Endometrium (tissue), 2 donors: ENCODE measurements at regions not wholly inside any gene's neighbourhood (a gene's known extent, or its start where the extent isn't known, plus 50 kb on each side); places are given as distances from the start of the nearest gene placed in this dataset.
A peak's percentile ranks its signal among the peaks of the same experiment; 100 is the strongest.

ENCODE experiments used
- FAIRE-seq: peaks from 2 replicates; lab custom pipeline; 2012; peaks lifted over from hg19 to GRCh38; lab: Jason Lieb, UNC
- donor health status: control.
- donor health status: control.

DNA sequence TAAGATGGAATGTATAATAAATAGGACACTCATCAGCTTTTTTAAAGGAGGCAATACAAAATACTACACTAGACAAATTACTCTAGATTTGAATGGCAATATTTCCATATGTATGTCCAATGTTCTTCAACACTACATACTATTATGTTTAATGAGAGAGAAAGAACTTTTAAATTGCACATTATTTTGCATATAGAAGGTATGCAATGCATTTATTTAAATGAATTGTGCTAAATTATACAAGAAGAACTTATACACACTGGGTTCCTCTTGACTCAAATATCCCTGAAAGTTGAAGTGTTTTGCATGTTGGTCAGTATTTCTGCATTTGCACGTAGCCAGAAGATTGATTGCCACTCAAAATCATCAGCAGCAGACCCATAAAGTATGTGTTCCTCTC, 839.6 kb downstream of the ADGRL2 start:
- FAIRE-seq: no peak

DNA sequence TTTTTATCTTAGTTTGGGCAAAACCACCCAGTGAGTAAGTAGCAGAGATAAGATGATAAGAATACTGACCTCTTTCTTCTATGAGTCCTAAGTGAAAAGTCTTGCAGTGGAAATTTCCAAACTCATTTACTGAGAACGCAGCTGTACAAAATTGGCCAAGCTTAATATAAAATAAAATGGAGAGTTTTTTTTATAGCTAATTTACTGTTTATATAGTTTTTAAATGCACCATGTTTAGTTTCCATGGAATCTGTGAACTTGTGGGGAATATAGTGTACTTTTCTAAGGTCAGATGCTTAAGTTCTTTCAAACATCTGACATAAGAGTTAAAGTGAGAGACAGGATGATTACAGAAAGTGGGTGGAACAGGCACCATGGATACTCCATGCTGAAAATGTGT, 833.5 kb downstream of the ADGRL2 start:
- no peak for FAIRE-seq

DNA sequence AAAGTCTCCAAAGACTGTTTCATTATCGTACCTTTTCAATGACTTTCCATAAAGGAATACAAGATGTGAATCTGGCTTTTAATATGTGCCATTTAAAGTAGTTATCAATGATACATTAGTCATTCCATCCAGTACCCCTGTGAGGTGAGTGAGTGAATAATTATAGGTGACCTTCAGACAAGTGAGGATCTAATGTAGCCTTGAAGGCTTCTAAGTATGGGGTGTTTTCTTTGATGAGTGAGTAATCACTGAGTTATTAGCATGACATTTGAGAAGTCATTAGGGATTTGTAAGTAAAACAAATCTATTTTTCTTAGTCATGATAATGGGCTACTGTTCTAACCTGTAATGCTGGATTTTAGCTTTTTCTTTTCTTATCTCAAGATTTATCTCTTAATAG, 831.4 kb downstream of the ADGRL2 start:
- FAIRE-seq: no peak

DNA sequence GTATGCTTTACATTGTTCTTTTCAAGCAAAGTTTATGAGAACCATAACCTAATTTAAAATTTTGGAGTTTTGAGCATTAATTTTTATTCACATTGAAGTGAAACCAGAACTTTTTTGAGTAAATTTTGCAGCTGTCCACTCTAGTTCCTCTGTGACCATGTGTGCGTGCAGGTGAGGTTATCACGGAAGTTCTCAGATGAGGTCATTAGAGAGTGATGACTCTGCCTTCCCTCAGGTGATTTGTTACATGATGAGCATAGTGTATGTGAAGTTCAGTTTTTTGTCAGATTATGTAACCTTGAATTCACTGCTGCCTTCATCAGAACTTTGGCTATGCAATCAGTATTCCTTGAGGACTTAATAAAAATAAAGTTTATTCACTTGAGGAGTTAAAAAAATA, 828.2 kb downstream of the ADGRL2 start:
- no peak for FAIRE-seq

DNA sequence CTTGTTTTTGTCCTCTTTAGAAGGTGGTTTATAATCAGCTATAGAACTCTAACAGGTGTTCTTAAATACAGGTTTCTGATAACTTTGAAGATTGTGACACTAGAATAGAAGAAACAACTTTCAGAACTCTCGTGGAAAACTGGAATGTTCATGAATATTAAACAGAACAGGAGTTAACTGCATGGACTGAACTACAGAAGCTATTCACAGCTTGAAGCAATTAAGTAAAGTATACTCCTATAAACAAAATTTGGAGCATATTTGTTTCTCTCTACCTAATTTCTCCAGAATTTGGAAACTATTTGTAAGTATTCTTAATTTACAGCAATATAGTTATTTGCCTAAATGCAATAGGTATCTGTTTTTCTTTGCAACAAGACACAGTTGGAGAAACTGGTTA, 824.8 kb downstream of the ADGRL2 start:
- no peak for FAIRE-seq

DNA sequence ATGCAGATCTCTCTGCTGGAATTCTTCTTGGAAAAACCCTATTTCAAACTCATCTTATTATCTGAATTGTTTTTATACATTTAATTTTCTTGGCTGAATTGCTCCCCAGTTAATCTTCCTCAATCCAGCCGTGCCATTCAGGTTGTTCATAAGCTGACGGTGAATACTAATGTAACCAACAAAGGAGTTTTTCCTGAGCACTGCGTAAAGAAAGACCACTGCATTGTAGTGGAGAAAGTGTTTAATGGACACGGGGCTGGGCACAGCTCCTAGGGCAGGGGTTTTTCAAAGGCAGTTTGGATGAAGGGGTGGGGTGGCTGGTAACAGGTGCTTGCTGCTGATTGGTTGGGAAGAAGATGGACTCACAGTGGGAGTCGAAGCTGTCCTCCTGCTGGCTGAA, 820.3 kb downstream of the ADGRL2 start:
- no peak for FAIRE-seq

DNA sequence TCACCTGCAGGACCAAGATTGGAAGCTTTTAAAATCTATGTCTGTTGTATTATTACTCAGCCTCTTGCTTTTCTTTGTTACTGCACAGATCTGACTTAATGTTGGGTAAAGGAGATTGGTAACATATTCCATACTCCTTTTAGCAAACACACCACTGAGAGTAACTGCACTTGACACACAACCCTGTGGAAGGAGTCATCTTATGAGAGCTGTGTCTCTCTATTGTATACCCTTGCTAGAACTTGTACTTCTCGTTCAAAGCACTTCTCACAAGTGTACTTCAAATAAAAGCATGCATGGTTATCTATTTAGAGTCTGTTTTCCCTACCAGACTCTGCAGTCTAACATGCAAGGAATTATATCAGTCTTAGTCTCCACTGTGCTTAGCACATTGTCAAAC, 813.4 kb downstream of the ADGRL2 start:
- no peak for FAIRE-seq

DNA sequence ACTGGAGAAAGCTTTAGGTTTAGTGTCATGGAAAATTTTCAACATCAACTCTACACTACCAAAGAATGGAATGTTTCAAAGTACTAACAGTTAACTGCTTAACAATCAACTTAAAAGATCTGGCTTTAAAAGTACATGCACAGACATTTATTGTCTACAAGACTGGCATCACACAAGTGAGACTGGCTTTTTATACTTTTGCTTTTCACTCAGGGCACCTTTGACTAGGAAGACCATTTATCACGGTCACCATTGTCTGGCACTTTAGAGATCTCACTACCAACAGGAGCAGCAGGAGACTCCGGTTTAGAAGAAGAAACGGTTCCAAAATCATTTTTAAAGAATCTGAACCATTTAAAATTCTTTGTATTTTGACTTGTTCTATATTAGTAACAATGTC, 812.3 kb downstream of the ADGRL2 start:
- no peak for FAIRE-seq

DNA sequence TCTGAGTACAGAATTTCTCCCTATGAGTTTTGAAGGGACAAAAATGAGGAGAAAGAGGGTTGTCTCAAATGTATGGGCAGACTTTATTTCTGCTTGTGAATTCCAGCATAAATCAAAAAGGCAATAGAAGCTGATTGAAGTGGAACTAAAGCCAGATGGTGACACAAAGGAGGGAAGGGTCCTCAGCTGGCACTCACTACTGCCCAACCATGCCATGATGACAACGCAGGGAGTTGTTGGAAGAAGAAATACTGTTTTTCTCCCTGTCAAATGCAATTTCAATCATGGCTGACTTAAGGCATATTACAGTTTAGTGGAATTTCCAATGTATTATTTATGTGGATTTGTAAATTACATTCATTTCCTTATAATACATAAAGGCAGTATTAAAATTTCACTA, 805.8 kb downstream of the ADGRL2 start:
- no peak for FAIRE-seq

DNA sequence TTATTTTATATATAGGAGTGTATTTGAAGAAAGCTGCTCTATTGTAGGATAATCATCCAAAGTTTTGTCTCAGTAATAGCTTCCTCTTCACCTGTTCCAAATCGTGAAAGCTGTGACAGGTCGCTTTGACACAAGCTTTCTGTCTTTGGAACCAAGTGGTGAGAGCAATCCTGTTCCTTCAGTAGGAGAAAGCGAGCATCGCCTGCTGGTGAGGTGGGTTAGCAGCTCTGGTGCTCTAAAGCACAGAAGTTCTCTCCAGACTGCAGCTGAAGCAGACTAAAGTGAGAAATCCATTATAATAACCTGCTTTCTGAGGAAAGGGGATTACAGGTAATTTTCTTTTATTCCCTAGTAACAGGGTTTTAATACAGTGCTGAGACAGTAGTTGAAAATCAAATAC, 803.8 kb downstream of the ADGRL2 start:
- FAIRE-seq: no peak

DNA sequence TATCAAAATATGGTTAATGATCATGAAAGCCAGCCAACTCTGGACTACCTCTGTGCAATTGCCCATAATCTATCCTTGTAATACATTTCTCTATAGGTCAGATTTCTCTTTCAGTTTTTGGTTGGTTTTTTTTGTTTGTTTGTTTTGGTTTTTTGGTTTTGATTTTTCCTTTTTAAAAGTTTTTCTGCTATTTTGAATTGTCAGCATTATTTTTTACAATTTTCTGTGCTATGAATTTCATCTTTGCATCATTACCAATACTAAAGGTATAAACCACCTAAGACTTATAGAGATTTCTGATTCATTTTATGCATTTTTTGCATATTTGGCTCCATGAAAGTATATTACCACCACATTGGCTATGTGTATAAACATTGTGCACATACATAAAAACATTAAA, 799.6 kb downstream of the ADGRL2 start:
- no peak for FAIRE-seq

DNA sequence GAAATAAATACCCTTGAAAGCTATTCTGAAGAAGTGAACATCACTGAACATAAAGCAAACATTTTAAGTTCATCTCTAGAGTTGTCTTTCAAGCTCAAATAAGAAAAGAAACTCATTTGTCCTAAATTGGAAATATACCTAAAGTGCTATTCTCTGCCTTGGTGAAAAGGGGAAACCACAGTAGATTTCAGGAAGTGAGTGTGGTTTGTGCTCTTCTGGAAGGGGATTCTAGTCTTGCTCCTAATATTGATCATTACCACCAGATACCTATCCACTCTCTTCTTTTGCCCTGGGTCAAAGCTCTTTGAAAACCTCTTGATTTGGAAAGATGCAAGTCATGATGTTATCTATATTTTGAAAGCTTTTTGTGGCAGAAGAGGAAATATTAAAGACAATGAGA, 798.1 kb downstream of the ADGRL2 start:
- FAIRE-seq: no peak

DNA sequence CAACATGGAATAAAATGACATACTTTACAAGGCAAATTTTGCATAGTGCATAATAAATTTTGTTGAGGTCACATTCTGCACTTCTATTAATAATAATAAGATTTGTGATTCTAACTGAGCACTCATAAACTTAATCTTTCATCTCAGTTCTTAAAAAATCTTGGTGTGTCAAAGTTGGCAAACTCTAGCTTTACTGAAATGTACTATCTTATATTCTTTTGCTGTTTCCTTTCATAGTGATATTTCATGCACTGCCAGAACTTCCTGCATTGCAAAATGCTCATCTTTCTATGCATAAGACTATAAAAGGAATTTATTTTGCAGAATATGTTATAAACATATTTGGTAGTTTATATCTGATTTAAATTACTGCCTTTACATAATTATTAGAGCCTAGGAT, 797.6 kb downstream of the ADGRL2 start:
- FAIRE-seq: no peak

DNA sequence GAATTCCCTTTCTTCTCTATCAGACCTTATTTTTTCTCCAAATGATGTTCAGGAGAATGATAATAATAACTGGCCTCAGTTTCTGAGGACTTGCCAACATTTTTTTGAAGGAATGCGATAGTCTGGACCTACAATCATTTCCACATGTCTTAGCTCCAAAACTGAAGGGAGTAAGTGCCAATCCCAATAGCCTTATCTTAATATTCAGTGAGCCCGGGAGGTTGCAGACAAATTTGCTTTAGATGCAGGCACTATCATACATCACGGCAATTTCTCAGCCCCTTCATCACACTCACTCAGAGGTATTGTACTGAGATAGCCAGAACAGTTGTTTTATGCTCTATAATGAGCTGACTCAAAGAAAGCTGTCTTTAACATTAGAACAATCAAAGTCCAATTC, 796.9 kb downstream of the ADGRL2 start:
- no peak for FAIRE-seq

DNA sequence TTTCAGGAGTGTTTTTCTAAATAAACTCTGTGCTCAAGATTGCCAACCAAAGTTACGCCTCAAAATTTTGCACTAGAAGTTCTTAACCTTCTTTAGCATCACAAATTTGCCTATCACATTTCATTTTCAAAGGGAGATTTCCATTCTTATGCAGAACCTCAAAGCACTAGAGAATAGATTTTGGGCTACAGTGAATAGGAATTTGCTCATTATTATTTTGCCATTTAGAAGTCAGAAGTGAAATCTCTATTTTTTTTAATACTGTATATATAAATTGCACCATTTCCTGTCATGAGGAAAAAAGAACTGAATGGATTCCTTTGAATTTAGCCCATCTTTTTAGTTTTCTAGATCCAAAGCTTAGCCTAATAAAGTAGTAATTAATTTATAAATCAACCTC, 796.4 kb downstream of the ADGRL2 start:
- no peak for FAIRE-seq

DNA sequence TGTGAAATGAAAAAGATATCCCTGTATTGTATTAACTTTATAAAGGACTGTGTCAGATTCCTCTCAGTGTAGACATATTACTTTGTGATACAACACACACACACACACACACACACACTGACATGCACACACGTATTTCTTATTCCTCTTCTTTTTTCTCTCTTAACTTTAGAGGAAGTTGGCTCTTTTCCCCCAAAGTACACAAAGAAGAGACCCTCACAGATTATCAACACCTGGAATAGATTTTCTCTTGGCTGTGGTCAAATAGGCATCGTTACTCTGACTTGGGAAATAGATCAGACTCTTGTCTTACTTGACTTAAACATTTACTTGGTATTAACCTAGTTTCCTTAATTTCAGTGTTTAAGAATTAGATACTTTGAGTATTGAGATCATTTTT, 792.8 kb downstream of the ADGRL2 start:
- no peak for FAIRE-seq

DNA sequence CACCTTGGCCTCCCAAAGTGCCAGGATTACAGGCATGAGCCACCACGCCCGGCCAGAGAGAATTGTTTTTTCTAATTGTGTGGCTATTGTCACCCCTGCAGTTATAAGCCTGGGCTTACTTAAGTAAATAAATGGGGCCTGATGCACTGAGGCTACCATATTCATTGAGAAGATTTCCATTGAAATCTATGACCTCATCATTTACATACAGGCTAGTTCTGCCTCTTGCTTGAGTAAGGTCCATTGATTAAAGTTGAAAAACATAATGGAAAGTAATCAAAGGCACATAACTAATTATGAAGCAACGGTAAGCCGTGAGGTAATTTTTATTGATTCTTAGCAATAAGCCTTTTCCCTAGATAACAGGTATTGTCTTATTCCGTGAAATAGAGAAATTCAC, 788.9 kb downstream of the ADGRL2 start:
- no peak for FAIRE-seq

DNA sequence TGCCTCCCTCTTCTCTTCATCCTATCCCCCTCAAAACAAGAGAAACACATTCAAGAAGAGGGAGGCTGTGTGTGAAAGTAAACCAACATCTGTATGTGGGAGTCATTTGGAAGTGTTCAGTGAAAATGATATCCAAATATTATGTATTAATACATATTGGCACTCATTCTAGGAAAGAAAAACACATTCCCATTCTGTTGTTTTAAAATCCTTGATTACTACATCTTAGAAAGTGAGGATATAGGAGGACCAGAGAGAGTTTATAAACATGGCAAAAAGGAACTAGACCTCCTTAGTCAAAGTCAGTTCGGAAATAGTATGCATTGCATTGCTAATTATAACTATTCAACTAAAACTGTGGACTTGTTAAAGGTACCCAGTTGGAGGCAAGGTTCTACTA, 786.6 kb downstream of the ADGRL2 start:
- no peak for FAIRE-seq

DNA sequence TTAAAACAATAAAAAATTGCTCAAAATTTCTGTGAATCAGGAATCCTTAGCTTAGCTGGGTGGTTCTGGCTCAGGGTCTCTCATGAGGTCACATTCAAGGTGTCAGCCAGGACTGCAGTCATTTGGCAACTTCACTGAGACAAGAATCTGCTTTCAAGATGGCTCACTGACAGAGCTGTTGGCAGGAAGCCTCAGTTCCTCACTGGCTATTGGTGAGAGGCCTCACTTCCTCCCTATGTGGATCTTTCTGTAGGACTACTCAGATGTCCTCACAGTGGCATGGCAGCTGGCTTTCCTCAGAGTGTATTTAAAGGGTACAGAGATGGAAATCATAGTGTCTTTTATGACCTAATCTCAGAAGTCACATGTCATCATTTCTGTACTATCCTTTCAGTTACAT, 785.7 kb downstream of the ADGRL2 start:
- FAIRE-seq: no peak

DNA sequence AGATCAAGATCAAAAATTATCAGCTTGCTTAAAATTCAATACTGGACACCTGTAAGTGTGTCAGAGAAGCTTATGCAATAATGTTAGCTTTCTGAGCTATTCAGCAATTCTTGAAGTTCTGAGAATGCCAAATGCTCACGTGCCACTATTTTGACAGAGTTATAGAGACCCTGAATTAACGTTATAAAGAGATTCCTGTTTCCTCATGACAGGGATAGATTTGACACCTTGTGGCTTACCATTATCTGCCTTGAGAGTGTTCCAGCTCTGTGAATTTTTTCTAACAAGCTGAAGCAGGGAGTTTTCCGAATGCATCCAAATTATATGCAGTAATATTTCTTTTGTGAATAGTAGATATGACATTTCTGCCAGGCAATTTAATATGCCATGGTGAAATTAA, 781.6 kb downstream of the ADGRL2 start:
- no peak for FAIRE-seq

DNA sequence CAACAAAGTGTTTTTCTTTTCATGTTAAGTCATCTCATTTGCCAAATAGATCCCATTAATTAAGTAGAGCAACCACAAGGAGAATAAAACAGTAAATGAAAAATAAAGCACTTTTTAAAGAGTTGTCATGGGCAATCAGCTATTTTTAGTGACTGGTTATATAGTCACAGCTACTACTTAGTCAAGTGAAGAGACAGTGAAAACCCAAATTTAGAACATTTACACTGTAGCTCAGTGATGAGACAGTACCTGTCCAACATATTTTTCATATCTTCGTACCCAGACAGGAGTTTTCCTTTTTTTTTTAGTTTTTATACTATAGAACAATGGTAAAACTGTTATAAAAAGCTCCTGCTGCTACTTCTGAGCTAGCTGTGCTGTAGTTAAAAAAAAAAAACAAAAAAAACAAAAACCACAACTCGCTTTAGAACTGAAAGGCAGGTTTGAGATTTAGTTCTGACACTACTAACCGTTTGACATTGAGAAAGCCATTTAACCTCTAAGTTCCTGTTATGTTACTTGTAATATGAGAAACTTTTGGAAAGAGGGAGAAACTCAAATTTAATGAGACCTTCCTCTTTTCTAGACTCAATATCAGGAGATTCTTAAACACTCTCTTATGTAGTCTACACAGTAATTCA, 777.5 kb downstream of the ADGRL2 start:
- no peak for FAIRE-seq

DNA sequence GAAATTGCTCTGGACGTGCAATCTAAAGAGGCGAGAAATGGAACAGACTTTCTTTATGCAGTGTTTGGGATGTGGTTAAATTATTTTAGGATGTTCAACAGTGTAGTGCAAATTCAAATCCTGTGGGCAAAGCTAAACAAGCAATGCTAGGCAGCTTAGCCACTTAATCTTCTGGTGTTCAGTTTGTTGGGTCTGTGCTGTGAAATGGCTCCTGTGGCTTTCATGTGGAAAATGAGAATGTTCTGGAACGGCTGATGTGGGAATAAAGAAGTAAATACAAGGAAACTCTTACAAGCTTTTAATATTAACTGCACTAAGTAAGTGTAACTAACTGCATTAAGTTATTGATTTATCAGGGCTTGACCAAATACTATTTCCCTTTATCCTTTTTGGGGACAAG, 766.6 kb downstream of the ADGRL2 start:
- FAIRE-seq: no peak

DNA sequence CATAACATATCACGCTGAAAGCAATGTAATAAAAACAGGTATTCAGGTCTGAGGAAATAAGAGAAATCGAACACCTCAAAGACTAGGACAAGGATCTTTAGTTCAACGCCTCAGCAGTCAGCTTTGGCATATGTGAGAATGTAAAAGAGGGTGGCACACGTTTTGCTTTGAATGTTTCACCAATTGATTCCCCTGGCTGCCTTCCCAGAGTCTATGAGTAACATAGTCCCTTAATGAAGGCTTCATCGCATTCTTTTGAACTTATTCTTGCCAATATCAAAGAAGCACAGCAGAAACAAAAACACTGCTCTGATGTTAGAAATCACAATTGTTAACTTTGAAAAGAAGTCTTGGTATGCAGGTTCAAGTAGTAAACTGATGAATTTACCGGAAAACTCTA, 764.8 kb downstream of the ADGRL2 start:
- FAIRE-seq: peak; percentile 50

DNA sequence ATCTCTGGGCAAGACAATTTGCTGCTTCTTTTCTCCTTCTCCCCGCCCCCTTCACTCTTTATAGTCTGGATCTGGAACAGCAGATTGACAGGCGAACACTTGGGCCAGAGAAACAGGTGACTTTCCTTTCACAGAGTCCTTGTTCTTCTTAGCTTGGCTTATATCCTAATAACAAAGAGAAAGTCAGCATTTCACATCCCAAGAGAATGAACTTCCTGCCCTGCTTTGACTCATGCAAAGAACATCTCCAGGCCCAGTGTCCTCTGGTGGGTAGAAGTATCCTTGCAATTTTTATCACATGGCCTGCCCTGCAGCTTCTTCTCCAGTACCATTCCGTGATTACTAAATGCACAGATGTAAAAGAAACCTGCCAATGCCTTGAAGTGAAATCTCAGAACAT, 764.4 kb downstream of the ADGRL2 start:
- FAIRE-seq: no peak

DNA sequence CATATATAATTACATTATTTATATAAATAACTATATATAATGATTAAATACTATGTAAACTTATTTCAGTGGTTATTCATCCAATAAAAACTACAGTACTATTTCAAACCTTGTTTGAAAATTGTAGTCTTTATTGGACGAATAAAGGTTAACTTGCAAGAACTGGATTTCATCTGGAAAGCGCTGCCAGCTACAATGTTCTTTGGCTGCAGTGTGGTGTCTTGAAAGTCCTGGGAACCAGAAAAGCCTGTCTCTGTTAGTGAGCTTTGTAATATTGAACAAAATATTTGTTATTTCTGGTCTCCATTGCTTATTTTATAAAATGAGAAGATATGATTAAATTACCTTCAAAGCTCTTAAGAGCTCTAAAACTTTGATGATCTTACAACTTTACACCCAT, 763.6 kb downstream of the ADGRL2 start:
- FAIRE-seq: no peak
